ENCODE measurements at regions not wholly inside any gene's neighbourhood (a gene's known extent, or its start where the extent isn't known, plus 50 kb on each side); places are given as distances from the start of the nearest gene placed in this dataset.

DNA sequence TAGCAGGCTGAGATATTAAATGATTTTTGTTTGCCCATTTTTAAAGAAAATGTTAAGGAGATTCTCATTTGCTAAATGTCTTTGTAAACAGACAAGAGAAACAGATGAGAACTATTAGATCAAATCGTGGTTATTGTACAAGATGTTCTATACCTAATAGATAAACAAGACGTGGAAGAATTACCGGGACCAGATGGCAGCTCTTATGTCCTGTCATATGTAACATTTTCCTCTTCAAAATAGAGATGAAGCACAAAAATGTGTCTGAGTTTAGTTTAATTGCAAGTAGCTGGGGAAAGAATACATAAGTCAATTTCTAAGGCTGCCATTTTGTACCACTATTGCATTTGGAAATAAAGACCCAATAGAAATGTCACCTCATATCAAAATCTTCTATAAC is 553.7 kb downstream of the TUSC7 start:
- H3K4me3 Mint-ChIP-seq (ENCODE audit: low read depth, unreplicated experiment) = no peak overlapping the region
- DNase-seq = no peak
- no peak overlapping the region for H3K27ac Mint-ChIP-seq (ENCODE audit: unreplicated experiment)
- no peaks in the 10 kb centered on the region for H3K9me3 Mint-ChIP-seq (ENCODE audit: low read depth, unreplicated experiment)
- H3K36me3 Mint-ChIP-seq (ENCODE audit: insufficient read depth, unreplicated experiment) = no peaks in the 10 kb centered on the region
- CTCF ChIA-PET = no interaction called here
- no peaks in the 10 kb centered on the region for H3K27me3 Mint-ChIP-seq (ENCODE audit: unreplicated experiment)
- no peak for TF ChIP-seq CTCF (IDR thresholded peaks at IDR 0.05; ENCODE audit: unreplicated experiment)
- intact Hi-C loops (cut with micrococcal nuclease; ENCODE audit: unreplicated experiment) = no loop called here
- BruUV-seq (replicated peaks) = no TSS peak
- peaks cover 20% of the 10 kb centered on the region for H3K4me1 Mint-ChIP-seq (ENCODE audit: low read depth, unreplicated experiment)

- CTCF ChIA-PET = no interaction called here
- Mint-ChIP-seq H3K27ac (ENCODE audit: unreplicated experiment) (no peak overlapping the region), H3K4me1 (ENCODE audit: low read depth, unreplicated experiment) (peaks cover 20% of the 10 kb centered on the region), H3K36me3 (ENCODE audit: insufficient read depth, unreplicated experiment) (no peaks in the 10 kb centered on the region), H3K9me3 (ENCODE audit: low read depth, unreplicated experiment) (no peaks in the 10 kb centered on the region), H3K4me3 (ENCODE audit: low read depth, unreplicated experiment) (no peak overlapping the region), H3K27me3 (ENCODE audit: unreplicated experiment) (no peaks in the 10 kb centered on the region)
- intact Hi-C loops (cut with micrococcal nuclease; ENCODE audit: unreplicated experiment) = no loop called here
- DNase-seq = no peak
- no TSS peak for BruUV-seq (replicated peaks)
- no peak for TF ChIP-seq CTCF (IDR thresholded peaks at IDR 0.05; ENCODE audit: unreplicated experiment)
Observed at GRCh38 chr3:117263745-117264144, 554.2 kb downstream of the TUSC7 start.

DNA sequence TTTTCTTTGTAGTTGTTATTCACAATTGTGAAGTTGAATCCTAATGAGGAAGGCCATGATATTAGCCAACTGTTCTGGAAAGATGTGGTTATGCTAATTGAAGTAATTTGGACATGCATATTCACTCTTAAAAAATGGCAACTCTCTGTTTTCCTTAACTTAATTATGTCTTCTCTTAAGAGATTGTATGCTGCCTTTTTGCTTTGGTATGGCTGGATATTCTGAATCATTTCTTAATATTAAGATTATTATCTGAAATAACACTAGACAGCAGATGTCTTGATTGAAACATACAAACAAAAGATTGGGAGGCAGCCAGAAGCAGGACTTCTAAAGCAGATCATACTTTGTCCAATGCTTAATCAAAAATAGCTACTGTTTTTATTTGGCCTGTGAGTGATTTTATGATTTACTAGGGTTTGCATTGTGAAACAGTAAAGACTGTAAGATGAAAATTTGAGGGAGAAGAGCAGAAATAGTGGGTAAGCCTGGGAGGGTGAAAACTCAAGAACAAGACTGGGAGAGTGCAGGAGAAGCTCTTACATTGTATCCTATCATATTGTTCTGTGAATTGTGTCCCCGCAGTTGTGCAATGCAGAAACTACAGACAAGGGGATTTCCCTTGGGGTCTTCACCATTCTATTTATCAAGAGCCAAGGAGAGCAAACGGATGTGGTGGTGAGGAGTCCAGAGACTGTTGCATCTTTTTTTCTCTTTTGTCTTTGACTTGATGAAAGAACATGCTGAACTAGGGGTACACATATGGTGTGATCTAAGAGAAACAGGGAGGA is 554.8 kb downstream of the TUSC7 start:
- Mint-ChIP-seq H3K4me1 (ENCODE audit: low read depth, unreplicated experiment) (peaks cover 20% of the 10 kb centered on the region), H3K4me3 (ENCODE audit: low read depth, unreplicated experiment) (no peak overlapping the region), H3K9me3 (ENCODE audit: low read depth, unreplicated experiment) (no peaks in the 10 kb centered on the region), H3K27ac (ENCODE audit: unreplicated experiment) (no peak overlapping the region), H3K36me3 (ENCODE audit: insufficient read depth, unreplicated experiment) (no peaks in the 10 kb centered on the region), H3K27me3 (ENCODE audit: unreplicated experiment) (no peaks in the 10 kb centered on the region)
- TF ChIP-seq CTCF (IDR thresholded peaks at IDR 0.05; ENCODE audit: unreplicated experiment) = no peak
- no peak for DNase-seq
- CTCF ChIA-PET = no interaction called here
- intact Hi-C loops (cut with micrococcal nuclease; ENCODE audit: unreplicated experiment) = no loop called here
- BruUV-seq (replicated peaks) = no TSS peak

GRCh38 chr3:117266806-117267205 is 557.2 kb downstream of the TUSC7 start:
- H3K4me1 Mint-ChIP-seq (ENCODE audit: low read depth, unreplicated experiment) = peaks cover 18% of the 10 kb centered on the region
- no peak overlapping the region for H3K27ac Mint-ChIP-seq (ENCODE audit: unreplicated experiment)
- H3K27me3 Mint-ChIP-seq (ENCODE audit: unreplicated experiment) = no peaks in the 10 kb centered on the region
- H3K4me3 Mint-ChIP-seq (ENCODE audit: low read depth, unreplicated experiment) = no peak overlapping the region
- no peaks in the 10 kb centered on the region for H3K36me3 Mint-ChIP-seq (ENCODE audit: insufficient read depth, unreplicated experiment)
- H3K9me3 Mint-ChIP-seq (ENCODE audit: low read depth, unreplicated experiment) = no peaks in the 10 kb centered on the region
- no peak for DNase-seq
- no TSS peak for BruUV-seq (replicated peaks)
- CTCF ChIA-PET = no interaction called here
- intact Hi-C loops (cut with micrococcal nuclease; ENCODE audit: unreplicated experiment) = no loop called here
- TF ChIP-seq CTCF (IDR thresholded peaks at IDR 0.05; ENCODE audit: unreplicated experiment) = no peak
